OCI-LY7 (cell line): ENCODE measurements at regions not wholly inside any gene's neighbourhood (a gene's known extent, or its start where the extent isn't known, plus 50 kb on each side); places are given as distances from the start of the nearest gene placed in this dataset.

Experiments used
- EZH2phosphoT487 ChIP-seq: fragments of 200-600 bp; sonication (generic); IDR thresholded peaks from 2 replicates; pipeline ENCODE4 v1.6.1; 2018; ENCODE audit warnings: low read depth, borderline replicate concordance, mild to moderate bottlenecking, mixed run types, antibody characterized with exemption, low read length, moderate library complexity, mixed read lengths
- TF ChIP-seq, protein P1 (sequence below): fragments of 200-600 bp; sonication (generic); conservative IDR thresholded peaks from 2 replicates; pipeline ENCODE4 v1.5.1; 2014; ENCODE audit warnings: mild to moderate bottlenecking, antibody characterized with exemption, low read length, moderate library complexity, mixed read lengths

DNA sequence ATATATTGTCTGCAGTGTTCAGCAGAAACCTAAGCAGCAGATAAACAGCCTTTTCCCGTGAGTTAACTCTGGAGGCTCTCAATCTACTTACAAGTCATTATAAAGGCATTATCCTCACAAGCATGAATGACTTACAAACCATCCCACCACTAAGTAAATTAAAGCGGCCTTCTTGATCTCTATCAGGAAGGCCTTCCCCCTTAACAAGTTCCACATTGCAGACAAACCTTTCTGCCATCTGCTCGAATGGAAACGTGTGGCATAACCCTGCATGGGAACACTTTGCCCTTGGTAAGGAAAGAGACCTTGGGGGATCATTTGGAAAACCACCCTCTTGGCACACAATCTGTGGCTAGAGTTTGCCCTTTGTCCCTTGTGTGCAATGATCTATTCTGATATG, 199.5 kb downstream of the OSR1 start:
- TF ChIP-seq, protein P1, sequence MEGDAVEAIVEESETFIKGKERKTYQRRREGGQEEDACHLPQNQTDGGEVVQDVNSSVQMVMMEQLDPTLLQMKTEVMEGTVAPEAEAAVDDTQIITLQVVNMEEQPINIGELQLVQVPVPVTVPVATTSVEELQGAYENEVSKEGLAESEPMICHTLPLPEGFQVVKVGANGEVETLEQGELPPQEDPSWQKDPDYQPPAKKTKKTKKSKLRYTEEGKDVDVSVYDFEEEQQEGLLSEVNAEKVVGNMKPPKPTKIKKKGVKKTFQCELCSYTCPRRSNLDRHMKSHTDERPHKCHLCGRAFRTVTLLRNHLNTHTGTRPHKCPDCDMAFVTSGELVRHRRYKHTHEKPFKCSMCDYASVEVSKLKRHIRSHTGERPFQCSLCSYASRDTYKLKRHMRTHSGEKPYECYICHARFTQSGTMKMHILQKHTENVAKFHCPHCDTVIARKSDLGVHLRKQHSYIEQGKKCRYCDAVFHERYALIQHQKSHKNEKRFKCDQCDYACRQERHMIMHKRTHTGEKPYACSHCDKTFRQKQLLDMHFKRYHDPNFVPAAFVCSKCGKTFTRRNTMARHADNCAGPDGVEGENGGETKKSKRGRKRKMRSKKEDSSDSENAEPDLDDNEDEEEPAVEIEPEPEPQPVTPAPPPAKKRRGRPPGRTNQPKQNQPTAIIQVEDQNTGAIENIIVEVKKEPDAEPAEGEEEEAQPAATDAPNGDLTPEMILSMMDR = no peak
- TF ChIP-seq EZH2phosphoT487 = no peak
